SK-N-SH (cell line): ENCODE measurements at regions not wholly inside any gene's neighbourhood (a gene's known extent, or its start where the extent isn't known, plus 50 kb on each side); places are given as distances from the start of the nearest gene placed in this dataset.

Experiments
- CTCF ChIA-PET: fragments of 300-600, 350-600 bp; formaldehyde crosslinking; extraction: SDS; loops from one replicate; lab custom pipeline; 2021; lab: Yijun Ruan, JAX
- POLR2A ChIA-PET: fragments of 350-600 bp; sonication (Branson Sonifier 250); formaldehyde crosslinking; extraction: SDS; loops from one replicate; lab custom pipeline; 2020; ENCODE audit warnings: antibody characterized with exemption, inconsistent platforms; lab: Yijun Ruan, JAX
- DNase-seq: peaks from one replicate; pipeline ENCODE4 v3.0.0; 2012
- H2AFZ ChIP-seq: fragments of 200-600 bp; sonication (generic); 2 replicates; pipeline ENCODE4 v1.8.1; 2016; ENCODE audit warnings: antibody characterized with exemption, mild to moderate bottlenecking, low read depth
- H3F3A ChIP-seq: fragments of 200-600 bp; sonication (generic); replicated peaks from 2 replicates; pipeline ENCODE3; 2016; ENCODE audit warnings: antibody characterized with exemption, mild to moderate bottlenecking; ENCODE audit not compliant: insufficient read depth
- H3K27ac ChIP-seq, 2 experiments: fragments of 200-500 bp in 1 of 2; fragments of 200-600 bp in 1 of 2; sonication (Bioruptor generic) in 1 of 2; sonication (generic), shearing (Covaris generic) in 1 of 2; 2 replicates each; pipeline versions ENCODE4 v1.5.1 to v1.6.1; 2014 to 2016; ENCODE audit warnings: low read depth in 2 of 2, inconsistent platforms in 1 of 2, low read length in 1 of 2, mild to moderate bottlenecking in 1 of 2, mixed read lengths in 1 of 2
- H3K27me3 ChIP-seq: fragments of 200-600 bp; sonication (generic), shearing (Covaris generic); 2 replicates; pipeline ENCODE4 v1.6.1; 2016; ENCODE audit warnings: mixed run types; ENCODE audit not compliant: insufficient read depth
- H3K36me3 ChIP-seq, 2 experiments: fragments of 200-500 bp in 1 of 2; fragments of 200-600 bp in 1 of 2; sonication (Bioruptor generic) in 1 of 2; sonication (generic) in 1 of 2; replicated peaks in 1 of 2; 2 replicates each; pipeline versions ENCODE3 to v1.5.1; 2014 to 2016; ENCODE audit warnings: low read length in 1 of 2, mild to moderate bottlenecking in 1 of 2; ENCODE audit not compliant: insufficient read depth in 2 of 2, control insufficient read depth in 1 of 2
- H3K4me1 ChIP-seq, 2 experiments: fragments of 200-500 bp in 1 of 2; fragments of 200-600 bp in 1 of 2; sonication (Bioruptor generic) in 1 of 2; sonication (generic), shearing (Covaris generic) in 1 of 2; 2 replicates each; pipeline versions ENCODE4 v1.5.1 to v1.6.1; 2014 to 2016; ENCODE audit warnings: low read depth in 1 of 2, low read length in 1 of 2, mixed run types in 1 of 2; ENCODE audit not compliant: insufficient read depth in 2 of 2, control insufficient read depth in 1 of 2
- H3K4me2 ChIP-seq: fragments of 200-600 bp; sonication (generic), shearing (Covaris generic); 2 replicates; pipeline ENCODE4 v1.6.1; 2017; ENCODE audit warnings: mixed run types
- H3K4me3 ChIP-seq, 2 experiments: fragments of 200-500 bp in 1 of 2; fragments of 200-600 bp in 1 of 2; sonication (Bioruptor generic) in 1 of 2; sonication (generic), shearing (Covaris generic) in 1 of 2; 2 replicates each; pipeline versions ENCODE4 v1.5.1 to v1.8.1; 2014 to 2016; ENCODE audit warnings: low read depth in 2 of 2, inconsistent platforms in 1 of 2, low read length in 1 of 2, mild to moderate bottlenecking in 1 of 2, mixed read lengths in 1 of 2, moderate library complexity in 1 of 2
- H3K79me2 ChIP-seq: fragments of 200-600 bp; sonication (generic); 2 replicates; pipeline ENCODE4 v1.8.1; 2017; ENCODE audit warnings: mild to moderate bottlenecking; ENCODE audit not compliant: insufficient read depth
- H3K9ac ChIP-seq: fragments of 200-600 bp; sonication (generic); 2 replicates; pipeline ENCODE4 v1.6.1; 2017; ENCODE audit warnings: mixed run types
- H3K9me2 ChIP-seq: fragments of 200-600 bp; sonication (generic); 2 replicates; pipeline ENCODE4 v1.6.1; 2017; ENCODE audit warnings: mixed run types
- H3K9me3 ChIP-seq: fragments of 200-600 bp; sonication (generic); 2 replicates; pipeline ENCODE4 v1.6.1; 2017; ENCODE audit warnings: mixed run types, mild to moderate bottlenecking, moderate library complexity
- H4K20me1 ChIP-seq: fragments of 200-600 bp; sonication (generic); 2 replicates; pipeline ENCODE4 v1.6.1; 2017; ENCODE audit warnings: mild to moderate bottlenecking, mixed run types; ENCODE audit not compliant: insufficient read depth
- CHD2 ChIP-seq: fragments of 150-350 bp; IDR thresholded peaks from 2 replicates; pipeline ENCODE4 v1.6.1; 2018; ENCODE audit warnings: low read length; ENCODE audit not compliant: partially characterized antibody
- CTCF ChIP-seq: fragments of 200-600 bp; sonication (generic); IDR thresholded peaks from 2 replicates; pipeline ENCODE4 v1.6.1; 2017; ENCODE audit warnings: antibody characterized with exemption, mild to moderate bottlenecking, moderate library complexity
- ELF1 ChIP-seq: IDR thresholded peaks from 2 replicates; pipeline ENCODE4 v1.4.0; 2012
- EZH2phosphoT487 ChIP-seq: fragments of 200-600 bp; sonication (generic); IDR thresholded peaks from 2 replicates; pipeline ENCODE4 v1.6.1; 2017; ENCODE audit warnings: low read depth, mixed run types, mild to moderate bottlenecking, antibody characterized with exemption, moderate library complexity, borderline replicate concordance
- FOSL2 ChIP-seq: IDR thresholded peaks from 2 replicates; pipeline ENCODE4 v1.4.0; 2012; ENCODE audit warnings: low read depth, mild to moderate bottlenecking, moderate library complexity, borderline replicate concordance
- FOXJ3 ChIP-seq: sonication (generic); formaldehyde crosslinking; IDR thresholded peaks from 2 replicates; pipeline ENCODE4 v1.5.1; 2020; ENCODE audit warnings: mild to moderate bottlenecking, missing genetic modification reagents
- GATA2 ChIP-seq: sonication (generic); formaldehyde crosslinking; IDR thresholded peaks from 2 replicates; pipeline ENCODE4 v1.5.0; 2020; ENCODE audit warnings: mild to moderate bottlenecking, missing genetic modification reagents
- PBX3 ChIP-seq: IDR thresholded peaks from 2 replicates; pipeline ENCODE4; 2012
- RCOR1 ChIP-seq: fragments of 150-350 bp; IDR thresholded peaks from 2 replicates; pipeline ENCODE4 v1.6.1; 2017; ENCODE audit warnings: antibody characterized with exemption, low read length
- REST ChIP-seq: IDR thresholded peaks from 2 replicates; pipeline ENCODE4 v1.6.1; 2012; ENCODE audit warnings: mild to moderate bottlenecking, low read depth, low read length, moderate library complexity
- RFX5 ChIP-seq: IDR thresholded peaks from 2 replicates; pipeline ENCODE4 v1.6.1; 2012; ENCODE audit warnings: mild to moderate bottlenecking, improper control_type of control experiment, low read length
- TCF12 ChIP-seq: IDR thresholded peaks from 2 replicates; pipeline ENCODE4 v1.4.0; 2012
- TEAD4 ChIP-seq: IDR thresholded peaks from 2 replicates; pipeline ENCODE4 v1.4.0; 2012; ENCODE audit warnings: mild to moderate bottlenecking, borderline replicate concordance; ENCODE audit not compliant: insufficient read depth
- ZBTB33 ChIP-seq: IDR thresholded peaks from 2 replicates; pipeline ENCODE4 v1.4.0; 2012; ENCODE audit warnings: low read depth, borderline replicate concordance
- WGBS: methylation state at CpG from one replicate; pipeline ENCODE4 v1.1.6; 2017; ENCODE audit warnings: low lambda C conversion rate; 5-methylcytosine and 5-hydroxymethylcytosine counted together

- TF ChIP-seq REST, result no peak
- no peak for TF ChIP-seq TCF12
- TF ChIP-seq TEAD4, result no peak
- no peak for TF ChIP-seq RFX5
- TF ChIP-seq GATA2, result no peak
- no peak for TF ChIP-seq CTCF
- no peak for TF ChIP-seq PBX3
- no peak for TF ChIP-seq CHD2
- no peak for TF ChIP-seq FOSL2
- no peak for TF ChIP-seq FOXJ3
- TF ChIP-seq RCOR1, result no peak
- no peak for TF ChIP-seq EZH2phosphoT487
- no peak for TF ChIP-seq ELF1
These were observed 333.1 kb upstream of the RAG2 start (continued) for GRCh38 chr11:36931139-36931538.

GRCh38 chr11:36930256-36930655 lies 332.2 kb upstream of the RAG2 start:
- 25% methylated on average over 3 of the region's 3 CpGs for WGBS
- H3K9me3 ChIP-seq, result no peaks in the 10 kb centered on the region
- H4K20me1 ChIP-seq, result no peaks in the 10 kb centered on the region
- no peak overlapping the region; a peak in 1 of 4 replicates for H3K27ac ChIP-seq
- ChIA-PET CTCF (interaction anchor here (2.2 kb wide), 1 partner anchor 15 kb away, joined by 8 read pairs; no protein-coding TSS in a partner anchor), POLR2A (no interaction called here)
- no peaks in the 10 kb centered on the region for H3K79me2 ChIP-seq
- H3K9me2 ChIP-seq, result no peaks in the 10 kb centered on the region
- H3K36me3 ChIP-seq, result no peaks in the 10 kb centered on the region
- no peak overlapping the region for H3K9ac ChIP-seq
- TF ChIP-seq ZBTB33, result no peak
- H3K4me1 ChIP-seq, result peaks cover 0 to 2% of the 10 kb centered on the region in 2 experiments; a peak in 2 of 4 replicates
- no peak overlapping the region for H2AFZ ChIP-seq
- no peak overlapping the region for H3K4me2 ChIP-seq
- H3K27me3 ChIP-seq, result no peaks in the 10 kb centered on the region
- no peaks in the 10 kb centered on the region for H3F3A ChIP-seq
- no peak overlapping the region for H3K4me3 ChIP-seq
- DNase-seq, result no peak
